SK-N-SH (cell line): ENCODE measurements at regions not wholly inside any gene's neighbourhood (a gene's known extent, or its start where the extent isn't known, plus 50 kb on each side); places are given as distances from the start of the nearest gene placed in this dataset.

ENCODE experiments used
- CTCF ChIA-PET: fragments of 300-600, 350-600 bp; formaldehyde crosslinking; extraction: SDS; loops from one replicate; lab custom pipeline; 2021; lab: Yijun Ruan, JAX
- POLR2A ChIA-PET: fragments of 350-600 bp; sonication (Branson Sonifier 250); formaldehyde crosslinking; extraction: SDS; loops from one replicate; lab custom pipeline; 2020; ENCODE audit warnings: antibody characterized with exemption, inconsistent platforms; lab: Yijun Ruan, JAX
- DNase-seq: peaks from one replicate; pipeline ENCODE4 v3.0.0; 2012
- H2AFZ ChIP-seq: fragments of 200-600 bp; sonication (generic); 2 replicates; pipeline ENCODE4 v1.8.1; 2016; ENCODE audit warnings: antibody characterized with exemption, mild to moderate bottlenecking, low read depth
- H3F3A ChIP-seq: fragments of 200-600 bp; sonication (generic); replicated peaks from 2 replicates; pipeline ENCODE3; 2016; ENCODE audit warnings: antibody characterized with exemption, mild to moderate bottlenecking; ENCODE audit not compliant: insufficient read depth
- H3K27ac ChIP-seq, 2 experiments: fragments of 200-500 bp in 1 of 2; fragments of 200-600 bp in 1 of 2; sonication (Bioruptor generic) in 1 of 2; sonication (generic), shearing (Covaris generic) in 1 of 2; 2 replicates each; pipeline versions ENCODE4 v1.5.1 to v1.6.1; 2014 to 2016; ENCODE audit warnings: low read depth in 2 of 2, inconsistent platforms in 1 of 2, low read length in 1 of 2, mild to moderate bottlenecking in 1 of 2, mixed read lengths in 1 of 2
- H3K27me3 ChIP-seq: fragments of 200-600 bp; sonication (generic), shearing (Covaris generic); 2 replicates; pipeline ENCODE4 v1.6.1; 2016; ENCODE audit warnings: mixed run types; ENCODE audit not compliant: insufficient read depth
- H3K36me3 ChIP-seq, 2 experiments: fragments of 200-500 bp in 1 of 2; fragments of 200-600 bp in 1 of 2; sonication (Bioruptor generic) in 1 of 2; sonication (generic) in 1 of 2; replicated peaks in 1 of 2; 2 replicates each; pipeline versions ENCODE3 to v1.5.1; 2014 to 2016; ENCODE audit warnings: low read length in 1 of 2, mild to moderate bottlenecking in 1 of 2; ENCODE audit not compliant: insufficient read depth in 2 of 2, control insufficient read depth in 1 of 2
- H3K4me1 ChIP-seq, 2 experiments: fragments of 200-500 bp in 1 of 2; fragments of 200-600 bp in 1 of 2; sonication (Bioruptor generic) in 1 of 2; sonication (generic), shearing (Covaris generic) in 1 of 2; 2 replicates each; pipeline versions ENCODE4 v1.5.1 to v1.6.1; 2014 to 2016; ENCODE audit warnings: low read depth in 1 of 2, low read length in 1 of 2, mixed run types in 1 of 2; ENCODE audit not compliant: insufficient read depth in 2 of 2, control insufficient read depth in 1 of 2
- H3K4me2 ChIP-seq: fragments of 200-600 bp; sonication (generic), shearing (Covaris generic); 2 replicates; pipeline ENCODE4 v1.6.1; 2017; ENCODE audit warnings: mixed run types
- H3K4me3 ChIP-seq, 2 experiments: fragments of 200-500 bp in 1 of 2; fragments of 200-600 bp in 1 of 2; sonication (Bioruptor generic) in 1 of 2; sonication (generic), shearing (Covaris generic) in 1 of 2; 2 replicates each; pipeline versions ENCODE4 v1.5.1 to v1.8.1; 2014 to 2016; ENCODE audit warnings: low read depth in 2 of 2, inconsistent platforms in 1 of 2, low read length in 1 of 2, mild to moderate bottlenecking in 1 of 2, mixed read lengths in 1 of 2, moderate library complexity in 1 of 2
- H3K79me2 ChIP-seq: fragments of 200-600 bp; sonication (generic); 2 replicates; pipeline ENCODE4 v1.8.1; 2017; ENCODE audit warnings: mild to moderate bottlenecking; ENCODE audit not compliant: insufficient read depth
- H3K9ac ChIP-seq: fragments of 200-600 bp; sonication (generic); 2 replicates; pipeline ENCODE4 v1.6.1; 2017; ENCODE audit warnings: mixed run types
- H3K9me2 ChIP-seq: fragments of 200-600 bp; sonication (generic); 2 replicates; pipeline ENCODE4 v1.6.1; 2017; ENCODE audit warnings: mixed run types
- H3K9me3 ChIP-seq: fragments of 200-600 bp; sonication (generic); 2 replicates; pipeline ENCODE4 v1.6.1; 2017; ENCODE audit warnings: mixed run types, mild to moderate bottlenecking, moderate library complexity
- H4K20me1 ChIP-seq: fragments of 200-600 bp; sonication (generic); 2 replicates; pipeline ENCODE4 v1.6.1; 2017; ENCODE audit warnings: mild to moderate bottlenecking, mixed run types; ENCODE audit not compliant: insufficient read depth
- CHD2 ChIP-seq: fragments of 150-350 bp; IDR thresholded peaks from 2 replicates; pipeline ENCODE4 v1.6.1; 2018; ENCODE audit warnings: low read length; ENCODE audit not compliant: partially characterized antibody
- ELF1 ChIP-seq: IDR thresholded peaks from 2 replicates; pipeline ENCODE4 v1.4.0; 2012
- FOXJ3 ChIP-seq: sonication (generic); formaldehyde crosslinking; IDR thresholded peaks from 2 replicates; pipeline ENCODE4 v1.5.1; 2020; ENCODE audit warnings: mild to moderate bottlenecking, missing genetic modification reagents
- FOXM1 ChIP-seq: IDR thresholded peaks from 2 replicates; pipeline ENCODE4 v1.4.0; 2012; ENCODE audit warnings: low read depth, mild to moderate bottlenecking
- GABPA ChIP-seq: IDR thresholded peaks from 2 replicates; pipeline ENCODE4 v1.4.0; 2012; ENCODE audit warnings: low read depth, mild to moderate bottlenecking
- GATA2 ChIP-seq: sonication (generic); formaldehyde crosslinking; IDR thresholded peaks from 2 replicates; pipeline ENCODE4 v1.5.0; 2020; ENCODE audit warnings: mild to moderate bottlenecking, missing genetic modification reagents
- MEF2A ChIP-seq: IDR thresholded peaks from 2 replicates; pipeline ENCODE4 v1.4.0; 2012; ENCODE audit warnings: low read depth, borderline replicate concordance
- MXI1 ChIP-seq: IDR thresholded peaks from 2 replicates; pipeline ENCODE4 v1.6.1; 2012; ENCODE audit warnings: mild to moderate bottlenecking, low read depth, low read length, improper control_type of control experiment
- RFX5 ChIP-seq: IDR thresholded peaks from 2 replicates; pipeline ENCODE4 v1.6.1; 2012; ENCODE audit warnings: mild to moderate bottlenecking, improper control_type of control experiment, low read length
- RXRA ChIP-seq: IDR thresholded peaks from 2 replicates; pipeline ENCODE4 v1.4.0; 2012; ENCODE audit warnings: low read depth, mild to moderate bottlenecking, borderline replicate concordance
- SIN3A ChIP-seq: IDR thresholded peaks from 2 replicates; pipeline ENCODE4 v1.6.1; 2012; ENCODE audit warnings: low read depth, mild to moderate bottlenecking, low read length, moderate library complexity, borderline replicate concordance
- TAF1 ChIP-seq: IDR thresholded peaks from 2 replicates; pipeline ENCODE4 v1.6.1; 2012; ENCODE audit warnings: low read depth, mild to moderate bottlenecking, low read length, moderate library complexity, borderline replicate concordance
- USF2 ChIP-seq: fragments of 150-350 bp; IDR thresholded peaks from 2 replicates; pipeline ENCODE4 v1.6.1; 2017; ENCODE audit warnings: antibody characterized with exemption, low read length, low read depth, borderline replicate concordance
- WGBS: methylation state at CpG from one replicate; pipeline ENCODE4 v1.1.6; 2017; ENCODE audit warnings: low lambda C conversion rate; 5-methylcytosine and 5-hydroxymethylcytosine counted together
- TF ChIP-seq, protein P1 (sequence below): IDR thresholded peaks from 2 replicates; pipeline ENCODE4 v1.4.0; 2012; ENCODE audit warnings: low read depth

DNA sequence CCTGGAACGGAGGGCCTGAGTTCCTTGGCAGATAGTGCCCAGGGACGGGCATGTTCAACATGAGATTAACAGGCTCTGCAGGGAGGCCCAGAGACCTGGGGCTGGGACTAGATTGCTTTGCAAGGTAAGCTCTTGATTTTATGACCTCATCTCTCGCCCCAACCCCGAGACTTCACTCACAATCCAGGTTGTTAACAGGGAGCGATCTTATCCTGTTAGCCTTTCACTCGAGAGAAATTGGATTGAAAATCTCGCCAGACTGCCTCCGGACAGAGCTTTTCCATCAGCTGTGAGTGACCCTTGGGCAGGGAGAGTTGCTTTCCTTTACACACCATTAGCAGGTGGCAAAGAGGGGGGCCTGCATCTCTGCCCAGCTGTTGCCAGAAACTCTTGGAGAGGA is 521.7 kb upstream of the EEF2KMT start:
- no peaks in the 10 kb centered on the region for H3K27me3 ChIP-seq
- H3K4me1 ChIP-seq, result peaks cover 0 to 68% of the 10 kb centered on the region in 2 experiments; a peak in 2 of 4 replicates
- H3K4me3 ChIP-seq, result no peak overlapping the region
- no peaks in the 10 kb centered on the region for H3K36me3 ChIP-seq
- no peak overlapping the region for H3K9ac ChIP-seq
- ChIA-PET POLR2A (interaction anchor here (0.6 to 4.6 kb wide), 3 partner anchors 12 to 115 kb away, joined by 4 to 21 read pairs (median 7); no protein-coding TSS in a partner anchor), CTCF (interaction anchor here (0.9 to 7.6 kb wide), 7 partner anchors 11 to 546 kb away, joined by 3 to 138 read pairs (median 5); no protein-coding TSS in a partner anchor)
- TF ChIP-seq FOXM1 (no peak), GATA2 (CRISPR knock-in tag) (peak; percentile 66), FOXJ3 (CRISPR knock-in tag) (peak; percentile 66)
- H3K9me3 ChIP-seq, result no peaks in the 10 kb centered on the region
- H3K79me2 ChIP-seq, result no peaks in the 10 kb centered on the region
- no peaks in the 10 kb centered on the region for H4K20me1 ChIP-seq
- DNase-seq, result no peak
- H3K4me2 ChIP-seq, result no peak overlapping the region
- peak overlapping the region in 1 of 2 experiments; percentile 91; a peak in 2 of 4 replicates for H3K27ac ChIP-seq
- 45% methylated on average over 8 of the region's 8 CpGs for WGBS
- H3F3A ChIP-seq, result no peaks in the 10 kb centered on the region
- no peaks in the 10 kb centered on the region for H3K9me2 ChIP-seq
- no peak overlapping the region for H2AFZ ChIP-seq

DNA sequence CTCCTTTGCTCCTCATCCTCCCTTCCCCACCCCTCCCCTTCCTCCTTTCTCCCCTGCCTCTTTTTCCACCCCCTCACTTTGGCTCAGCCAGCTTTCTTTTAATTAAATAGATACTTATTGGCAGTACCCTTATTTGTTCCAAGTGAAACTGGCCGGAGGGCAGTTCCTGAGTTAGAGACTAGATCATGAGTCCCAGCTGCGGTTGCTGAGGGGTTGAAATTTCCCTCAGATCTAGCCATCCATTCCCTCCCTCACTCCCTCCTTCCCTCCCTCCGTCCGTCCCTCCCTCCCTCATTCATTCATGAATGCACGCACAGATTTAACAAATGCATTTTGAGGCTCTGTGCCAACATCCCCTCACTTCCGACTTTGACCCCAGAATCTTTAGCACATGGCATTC is 519.2 kb upstream of the EEF2KMT start:
- H3K27me3 ChIP-seq, result no peaks in the 10 kb centered on the region
- POLR2A ChIA-PET, result interaction anchor here (0.6 to 4.6 kb wide), 7 partner anchors 8 to 140 kb away, joined by 3 to 57 read pairs (median 4); no protein-coding TSS in a partner anchor
- TF ChIP-seq MEF2A (no peak), USF2 (no peak), CHD2 (no peak), ELF1 (no peak), GABPA (no peak), RFX5 (no peak), RXRA (no peak), SIN3A (no peak), GATA2 (CRISPR knock-in tag) (no peak), TAF1 (no peak), MXI1 (no peak), FOXM1 (no peak)
- TF ChIP-seq, protein P1, sequence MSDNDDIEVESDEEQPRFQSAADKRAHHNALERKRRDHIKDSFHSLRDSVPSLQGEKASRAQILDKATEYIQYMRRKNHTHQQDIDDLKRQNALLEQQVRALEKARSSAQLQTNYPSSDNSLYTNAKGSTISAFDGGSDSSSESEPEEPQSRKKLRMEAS, result no peak
- H4K20me1 ChIP-seq, result no peaks in the 10 kb centered on the region
- H3K4me3 ChIP-seq, result no peak overlapping the region
- peaks cover 0 to 59% of the 10 kb centered on the region in 2 experiments; a peak in 2 of 4 replicates for H3K4me1 ChIP-seq
- H3K9ac ChIP-seq, result no peak overlapping the region
- no peaks in the 10 kb centered on the region for H3K36me3 ChIP-seq
- H3K9me2 ChIP-seq, result no peaks in the 10 kb centered on the region
- CTCF ChIA-PET, result interaction anchor here (0.6 to 7.6 kb wide), 30 partner anchors 9 to 1027 kb away, joined by 3 to 138 read pairs (median 4); no protein-coding TSS in a partner anchor
- WGBS, result 27% methylated on average over 6 of the region's 6 CpGs
- no peak overlapping the region for H3K4me2 ChIP-seq
- H3K27ac ChIP-seq, result peak overlapping the region in 1 of 2 experiments; percentile 96; a peak in 2 of 4 replicates
- H2AFZ ChIP-seq, result no peak overlapping the region
- peak; percentile 14 for DNase-seq
- no peaks in the 10 kb centered on the region for H3F3A ChIP-seq
- no peaks in the 10 kb centered on the region for H3K9me3 ChIP-seq
- no peaks in the 10 kb centered on the region for H3K79me2 ChIP-seq
